Medulla oblongata (tissue), 1 donor: ENCODE measurements at regions not wholly inside any gene's neighbourhood (a gene's known extent, or its start where the extent isn't known, plus 50 kb on each side); places are given as distances from the start of the nearest gene placed in this dataset.

Experiments used
- DNase-seq: peaks from one replicate; pipeline ENCODE4 v3.0.0-alpha.2; 2015; ENCODE audit errors: extremely low spot score

DNA sequence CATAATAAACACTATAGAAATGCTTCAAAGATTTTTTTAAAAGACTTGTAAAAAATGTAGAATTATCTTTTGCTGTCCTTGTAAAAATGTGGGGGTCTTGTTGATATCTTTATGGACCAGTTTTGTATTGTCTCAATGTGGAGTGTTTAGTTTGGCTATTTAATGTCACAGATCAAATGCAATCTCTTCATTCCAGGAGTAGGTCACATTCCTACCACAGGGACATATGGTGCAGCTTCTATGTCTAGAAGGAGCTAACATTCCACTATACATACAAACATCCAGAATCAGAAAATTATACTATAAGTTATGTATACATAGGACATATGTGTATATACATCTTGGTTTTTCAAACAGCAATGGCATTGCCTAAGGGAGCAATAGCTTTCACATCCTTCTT is 345.7 kb downstream of the BMP4 start:
- no peak for DNase-seq

GRCh38 chr14:53609009-53609408 is 347.6 kb downstream of the BMP4 start:
- no peak for DNase-seq

GRCh38 chr14:53608369-53608768 is 348.3 kb downstream of the BMP4 start:
- no peak for DNase-seq

DNA sequence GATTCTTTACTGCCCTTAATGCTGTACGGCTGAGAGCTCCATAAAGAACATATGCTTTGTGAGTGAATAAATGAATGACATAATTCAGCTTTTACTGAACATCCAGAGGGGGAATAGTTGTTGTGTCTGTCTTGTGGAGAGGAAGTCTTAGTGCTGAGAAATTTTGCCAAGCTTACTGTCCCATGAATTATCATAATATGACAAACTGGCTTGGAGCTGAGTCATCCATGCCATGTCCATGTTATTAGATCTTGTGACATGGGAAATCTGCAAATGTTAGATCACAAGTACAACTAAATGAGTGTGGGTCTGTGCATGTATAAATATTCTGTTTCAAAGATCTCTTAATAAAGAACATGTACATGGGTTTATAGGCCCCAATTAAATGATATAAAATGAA is 350.4 kb downstream of the BMP4 start:
- DNase-seq, result no peak

GRCh38 chr14:53605562-53605961 is 351.1 kb downstream of the BMP4 start:
- DNase-seq, result no peak

GRCh38 chr14:53603994-53604393 is 352.6 kb downstream of the BMP4 start:
- DNase-seq, result no peak

- DNase-seq, result no peak
Observed at GRCh38 chr14:53601409-53601808, 355.2 kb downstream of the BMP4 start.

- DNase-seq, result no peak
Observed at GRCh38 chr14:53599221-53599945, 357.2 kb downstream of the BMP4 start.

GRCh38 chr14:53596853-53597525 is 359.6 kb downstream of the BMP4 start:
- DNase-seq, result no peak

DNA sequence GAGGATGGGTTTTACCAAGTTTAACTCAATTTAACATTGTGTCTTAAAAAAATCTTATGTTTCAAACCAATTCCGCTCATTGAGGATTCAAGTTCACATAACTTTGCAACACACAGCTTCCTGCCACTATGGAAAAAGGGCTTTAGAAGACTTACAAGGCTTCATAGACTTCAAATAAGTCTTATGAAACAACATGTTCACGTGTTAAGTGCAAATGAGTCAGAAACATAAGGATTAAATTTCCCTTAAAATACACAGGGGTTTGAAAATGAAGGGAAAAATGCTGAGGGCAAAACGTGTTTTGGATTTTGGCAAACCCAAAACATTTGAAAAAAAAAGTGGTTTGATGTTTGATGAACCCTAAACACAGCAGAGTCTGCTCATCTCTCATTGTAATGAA is 364.8 kb downstream of the BMP4 start:
- no peak for DNase-seq

GRCh38 chr14:53581504-53581903 is 375.1 kb downstream of the BMP4 start:
- no peak for DNase-seq

- no peak for DNase-seq
Observed at GRCh38 chr14:53571641-53572328, 384.8 kb downstream of the BMP4 start.

GRCh38 chr14:53570411-53571387 is 385.9 kb downstream of the BMP4 start:
- no peak for DNase-seq

- DNase-seq, result no peak
Observed at GRCh38 chr14:53569446-53569845, 387.2 kb downstream of the BMP4 start.

DNA sequence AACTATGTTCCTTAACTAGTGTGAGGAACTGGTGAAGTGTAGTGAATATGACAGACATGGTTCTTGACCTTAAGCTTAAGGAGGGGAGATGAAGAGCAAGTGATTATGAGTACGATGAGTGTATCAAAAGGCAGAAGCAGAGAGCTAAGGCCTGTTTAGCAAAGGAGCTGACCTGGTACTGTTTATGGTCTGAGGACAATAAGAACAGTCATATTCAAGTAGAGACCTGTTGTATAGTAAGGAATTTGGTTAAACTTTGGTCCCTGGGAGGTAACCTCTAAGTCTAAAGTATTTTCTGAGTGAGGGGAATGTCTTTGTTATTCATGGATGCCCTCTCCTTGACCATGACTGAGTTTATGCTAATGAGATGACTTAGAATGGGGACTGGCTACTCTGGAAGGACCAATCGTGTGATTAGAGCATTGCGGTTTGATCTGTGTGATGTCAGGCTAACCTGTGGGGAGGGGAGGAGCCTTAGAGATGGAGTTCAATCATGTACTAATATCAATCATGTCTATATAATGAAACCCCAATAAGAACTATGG is 389.3 kb downstream of the BMP4 start:
- DNase-seq, result no peak

GRCh38 chr14:53564870-53565269 is 391.8 kb downstream of the BMP4 start:
- DNase-seq, result no peak

DNA sequence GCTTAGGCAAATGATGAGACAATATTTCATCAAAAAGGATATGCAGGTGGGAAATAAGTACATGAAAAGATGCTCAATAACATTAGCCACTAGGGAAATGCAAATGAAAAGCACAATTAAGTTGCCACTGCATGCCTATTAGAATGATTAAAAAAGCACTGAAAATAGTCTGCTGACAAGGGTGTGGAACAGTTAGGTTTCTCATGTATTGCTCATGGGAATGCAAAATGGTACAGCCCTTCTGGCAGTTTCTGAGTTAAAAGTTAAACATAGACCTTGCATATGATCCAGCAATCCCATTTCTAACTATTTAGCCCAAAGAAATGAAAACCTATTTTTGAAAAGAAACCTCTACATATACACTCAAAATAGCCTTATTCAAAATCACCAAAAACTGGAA is 393.0 kb downstream of the BMP4 start:
- no peak for DNase-seq

- no peak for DNase-seq
Observed at GRCh38 chr14:53553221-53553620, 400.1 kb upstream of the DDHD1 start.

DNA sequence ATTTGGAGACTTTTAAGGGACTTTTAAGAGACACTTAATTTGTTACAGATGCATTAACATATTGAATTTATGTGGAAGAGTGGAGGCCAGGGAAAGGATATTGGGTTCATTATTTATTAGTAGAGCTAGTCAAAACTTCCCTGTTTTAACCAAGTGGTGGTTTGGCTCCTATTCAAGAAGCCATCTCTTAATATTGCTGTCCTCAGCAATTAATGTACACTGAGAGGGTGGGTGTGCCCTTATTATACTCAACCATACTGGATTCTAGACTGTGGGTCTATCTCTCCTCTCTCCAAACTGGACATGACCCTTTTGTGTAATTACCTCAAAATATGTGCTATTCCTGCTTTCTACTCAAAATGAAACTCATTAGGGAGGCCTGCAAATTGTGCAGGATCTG is 398.7 kb upstream of the DDHD1 start:
- no peak for DNase-seq

DNA sequence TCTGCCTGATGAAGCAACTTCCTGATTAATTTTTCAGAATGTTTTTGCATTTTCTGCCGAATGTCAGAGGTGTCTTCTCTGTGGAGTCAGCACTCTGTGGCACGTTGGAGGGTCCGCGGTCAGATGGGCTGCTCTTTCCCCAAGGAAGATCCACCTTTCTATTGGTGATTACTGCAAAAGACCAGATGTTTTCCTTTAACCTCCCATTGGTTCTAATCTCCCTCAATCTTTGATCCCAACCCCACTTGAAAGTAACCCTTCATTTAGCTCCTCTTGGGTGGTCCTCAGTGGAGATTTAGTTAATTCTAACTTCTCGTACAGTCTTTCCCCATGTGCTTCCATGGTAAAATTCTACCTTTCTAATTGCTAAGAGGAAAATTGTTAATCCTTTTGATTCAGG is 397.7 kb upstream of the DDHD1 start:
- no peak for DNase-seq

GRCh38 chr14:53549956-53550355 is 396.8 kb upstream of the DDHD1 start:
- no peak for DNase-seq

DNA sequence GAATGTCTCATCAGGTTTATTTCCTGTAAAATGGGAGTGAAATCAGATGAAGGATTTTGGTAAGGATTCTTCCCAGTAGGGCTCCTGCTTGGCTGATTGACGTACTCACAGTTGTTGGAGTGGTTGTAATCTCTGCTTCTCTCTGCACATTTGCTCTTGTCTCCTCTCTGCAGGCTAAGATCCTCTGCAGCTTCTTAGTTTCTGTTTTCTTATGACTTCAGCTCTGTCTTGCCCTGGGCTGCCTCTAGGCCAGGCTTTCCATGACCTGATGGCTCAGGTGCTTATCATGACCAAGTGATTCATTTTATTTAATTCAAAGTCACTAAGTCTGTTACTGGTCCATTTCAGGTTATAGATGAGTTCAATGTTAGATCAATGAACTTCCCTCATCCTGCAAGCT is 394.5 kb upstream of the DDHD1 start:
- DNase-seq, result no peak
